HCT116 (cell line): ENCODE measurements at regions not wholly inside any gene's neighbourhood (a gene's known extent, or its start where the extent isn't known, plus 50 kb on each side); places are given as distances from the start of the nearest gene placed in this dataset.

Experiments used
- ATAC-seq: fragments of 200-7000 bp; cut with Tn5 transposase; 2 replicates; pipeline ENCODE4 v1.9.1; 2020; ENCODE audit warnings: mild to moderate bottlenecking, moderate library complexity
- BruUV-seq: library from RNA; stranded (reverse); fragments of 400-500 nt; replicated peaks from 2 replicates; lab custom pipeline; 2021; lab: Mats Ljungman, UMichigan
- CTCF ChIA-PET: fragments of 300-600 bp; sonication (Branson Sonifier 250); formaldehyde crosslinking; loops from one replicate; lab custom pipeline; 2021; ENCODE audit warnings: antibody characterized with exemption; lab: Charles Lee
- POLR2A ChIA-PET: fragments of 300-600, 350-600 bp; sonication (Branson Sonifier 250); formaldehyde crosslinking; loops from one replicate; lab custom pipeline; 2021; ENCODE audit warnings: antibody characterized with exemption; lab: Charles Lee
- RAD21 ChIA-PET, 2 experiments: fragments of 300-600 bp; sonication (Branson Sonifier 250); formaldehyde crosslinking; loops; one replicate each; lab custom pipeline; 2023; ENCODE audit warnings: low total read pairs in 2 of 2; ENCODE audit not compliant: uncharacterized antibody in 2 of 2, unreplicated experiment in 2 of 2, low non-redundant PET in 1 of 2; lab: Charles Lee
- DNase-seq: peaks from one replicate; pipeline ENCODE4 v3.0.0-alpha.2; 2010; ENCODE audit warnings: low read depth, low spot score
- H2AFZ ChIP-seq: fragments of 200-600 bp; shearing (Covaris generic), sonication (generic); 2 replicates; pipeline ENCODE4 v1.6.1; 2017; ENCODE audit warnings: low read depth, mixed run types, mixed read lengths, antibody characterized with exemption, low read length; ENCODE audit not compliant: poor library complexity, severe bottlenecking
- H3K27ac ChIP-seq: 2 replicates; pipeline ENCODE4 v1.5.1; 2012; ENCODE audit warnings: low read depth, low read length
- H3K27me3 ChIP-seq: fragments of 200-600 bp; sonication (generic); 2 replicates; pipeline ENCODE4 v1.6.1; 2016; ENCODE audit warnings: mixed run types, low read length, mixed read lengths; ENCODE audit not compliant: insufficient read depth
- H3K36me3 ChIP-seq, 2 experiments: fragments of 200-500 bp in 1 of 2; fragments of 200-600 bp in 1 of 2; sonication (Bioruptor generic) in 1 of 2; sonication (generic) in 1 of 2; 2 replicates each; pipeline versions ENCODE4 v1.5.1 to v1.6.1; 2014 to 2016; ENCODE audit warnings: low read length in 2 of 2, inconsistent platforms in 1 of 2, mixed read lengths in 1 of 2, mixed run types in 1 of 2; ENCODE audit not compliant: insufficient read depth in 2 of 2, control insufficient read depth in 1 of 2
- H3K4me1 ChIP-seq, 2 experiments: fragments of 200-600 bp in 1 of 2; sonication (generic) in 1 of 2; 2 replicates each; pipeline versions ENCODE4 v1.5.1 to v1.6.1; 2012 to 2017; ENCODE audit warnings: low read length in 2 of 2, inconsistent platforms in 1 of 2, mild to moderate bottlenecking in 1 of 2, mixed read lengths in 1 of 2, mixed run types in 1 of 2, moderate library complexity in 1 of 2; ENCODE audit not compliant: insufficient read depth in 2 of 2, control insufficient read depth in 1 of 2
- H3K4me2 ChIP-seq: fragments of 200-600 bp; sonication (generic); 2 replicates; pipeline ENCODE4 v1.6.1; 2017; ENCODE audit warnings: mixed run types, low read length, mixed read lengths
- H3K4me3 ChIP-seq, 2 experiments: fragments of 200-600 bp in 1 of 2; sonication (generic) in 1 of 2; replicated peaks in 1 of 2; 2 replicates each; pipeline ENCODE4 v1.5.1; 2011 to 2016; ENCODE audit warnings: low read length in 2 of 2, control low read depth in 1 of 2, low read depth in 1 of 2, mild to moderate bottlenecking in 1 of 2, mixed read lengths in 1 of 2, mixed run types in 1 of 2
- H3K79me2 ChIP-seq: fragments of 200-600 bp; sonication (generic); 2 replicates; pipeline ENCODE4 v1.6.1; 2017; ENCODE audit warnings: mild to moderate bottlenecking, mixed run types, low read length, moderate library complexity, mixed read lengths; ENCODE audit not compliant: insufficient read depth
- H3K9ac ChIP-seq: fragments of 200-600 bp; sonication (generic); 2 replicates; pipeline ENCODE4 v1.6.1; 2016; ENCODE audit warnings: low read length, mixed read lengths
- H3K9me2 ChIP-seq: fragments of 200-600 bp; sonication (generic), shearing (Covaris generic); 2 replicates; pipeline ENCODE4 v1.6.1; 2017; ENCODE audit warnings: mixed run types, mild to moderate bottlenecking, moderate library complexity; ENCODE audit not compliant: insufficient read depth
- H3K9me3 ChIP-seq, 2 experiments: fragments of 200-500 bp in 1 of 2; fragments of 200-600 bp in 1 of 2; sonication (Bioruptor generic) in 1 of 2; sonication (generic) in 1 of 2; 2 replicates each; pipeline ENCODE4 v1.6.1; 2014 to 2017; ENCODE audit warnings: low read length in 2 of 2, mixed read lengths in 2 of 2, inconsistent platforms in 1 of 2, low read depth in 1 of 2, mild to moderate bottlenecking in 1 of 2, mixed run types in 1 of 2, moderate library complexity in 1 of 2; ENCODE audit not compliant: control insufficient read depth in 1 of 2, insufficient read depth in 1 of 2
- H4K20me1 ChIP-seq: fragments of 200-600 bp; sonication (generic), shearing (Covaris generic); 2 replicates; pipeline ENCODE4 v1.6.1; 2017; ENCODE audit warnings: mixed run types, mild to moderate bottlenecking, moderate library complexity; ENCODE audit not compliant: insufficient read depth
- CBX3 ChIP-seq: IDR thresholded peaks from 2 replicates; pipeline ENCODE4 v1.6.1; 2012; ENCODE audit warnings: low read depth
- EGR1 ChIP-seq: IDR thresholded peaks from 2 replicates; pipeline ENCODE4 v1.6.1; 2012; ENCODE audit warnings: low read depth
- JUND ChIP-seq: IDR thresholded peaks from 2 replicates; pipeline ENCODE4 v1.6.1; 2012
- MAX ChIP-seq: IDR thresholded peaks from 2 replicates; pipeline ENCODE4 v1.6.1; 2012
- POLR2AphosphoS5 ChIP-seq: IDR thresholded peaks from 2 replicates; pipeline ENCODE4 v1.6.1; 2011; ENCODE audit warnings: mild to moderate bottlenecking, low read depth, low read length, moderate library complexity
- SIN3A ChIP-seq: IDR thresholded peaks from 2 replicates; pipeline ENCODE4 v1.6.1; 2012; ENCODE audit warnings: low read depth
- SP1 ChIP-seq: IDR thresholded peaks from 2 replicates; pipeline ENCODE4 v1.6.1; 2012; ENCODE audit warnings: low read depth
- SRF ChIP-seq: IDR thresholded peaks from 2 replicates; pipeline ENCODE4 v1.6.1; 2012; ENCODE audit warnings: low read depth
- YY1 ChIP-seq: IDR thresholded peaks from 2 replicates; pipeline ENCODE4 v1.6.1; 2011; ENCODE audit warnings: low read length, low read depth, moderate library complexity, mild to moderate bottlenecking; ENCODE audit not compliant: insufficient replicate concordance; ENCODE audit errors: extremely low read depth
- ZFX ChIP-seq: fragments of 450-650 bp; IDR thresholded peaks from 2 replicates; pipeline ENCODE4 v1.6.1; 2017
- ZNF274 ChIP-seq: fragments of 200-500 bp; sonication (Bioruptor generic); IDR thresholded peaks from 2 replicates; pipeline ENCODE4 v1.6.1; 2014; ENCODE audit warnings: mild to moderate bottlenecking, low read depth, low read length, inconsistent platforms
- intact Hi-C: fragments of 100-400 bp; cut with micrococcal nuclease; formaldehyde crosslinking; loops from 2 replicates; pipeline ENCODE4 v1.10.0; 2022
- TF ChIP-seq, protein P1 (sequence below), 3 experiments: fragments of 200-600 bp in 1 of 3; sonication (generic) in 1 of 3; IDR thresholded peaks in 2 of 3; conservative IDR thresholded peaks in 1 of 3; 2 replicates each; pipeline ENCODE4 v1.5.1; 2012 to 2017; ENCODE audit warnings: low read depth in 2 of 3, low read length in 2 of 3, antibody characterized with exemption in 1 of 3, borderline replicate concordance in 1 of 3, control low read depth in 1 of 3, mild to moderate bottlenecking in 1 of 3, mixed read lengths in 1 of 3, mixed run types in 1 of 3, moderate library complexity in 1 of 3; ENCODE audit not compliant: insufficient read depth in 1 of 3
- TF ChIP-seq, protein P2 (sequence below): IDR thresholded peaks from 2 replicates; pipeline ENCODE4 v1.6.1; 2012; ENCODE audit warnings: low read depth

- Histone ChIP-seq H3K36me3 (no peaks in the 10 kb centered on the region), H3K9me3 (peaks cover 7 to 20% of the 10 kb centered on the region in 2 experiments; a peak in 2 of 4 replicates), H3K27me3 (no peaks in the 10 kb centered on the region), H3K79me2 (no peaks in the 10 kb centered on the region), H3K4me3 (no peak overlapping the region), H3K9ac (no peak overlapping the region), H3K9me2 (no peaks in the 10 kb centered on the region), H2AFZ (no peak overlapping the region), H3K4me1 (no peaks in the 10 kb centered on the region), H3K4me2 (no peak overlapping the region)
- intact Hi-C loops: no loop called here
- no TSS peak for BruUV-seq
- CTCF ChIA-PET: no interaction called here
- RAD21 ChIA-PET: no interaction called here
- ATAC-seq (no peak), DNase-seq (no peak)
- POLR2A ChIA-PET: no interaction called here
- no peak for TF ChIP-seq CBX3
- TF ChIP-seq YY1: no peak
- no peak for TF ChIP-seq JUND
- no peak for TF ChIP-seq SRF
- no peak for TF ChIP-seq EGR1
- TF ChIP-seq ZNF274: no peak
- no peak for TF ChIP-seq ZFX
- no peak for TF ChIP-seq SP1
- TF ChIP-seq MAX: no peak
- TF ChIP-seq, all 23 proteins: peak for 0
- Histone ChIP-seq H3K27ac (no peak overlapping the region), H4K20me1 (no peaks in the 10 kb centered on the region)
Observed at GRCh38 chr14:85038526-85039352, 491.2 kb upstream of the FLRT2 start.

GRCh38 chr14:85039353-85039626 lies 490.7 kb upstream of the FLRT2 start:
- intact Hi-C loops: no loop called here
- Histone ChIP-seq H3K36me3 (no peaks in the 10 kb centered on the region), H3K9ac (no peak overlapping the region), H2AFZ (no peak overlapping the region), H3K27me3 (no peaks in the 10 kb centered on the region), H3K4me1 (no peaks in the 10 kb centered on the region), H3K4me3 (no peak overlapping the region), H3K79me2 (no peaks in the 10 kb centered on the region), H3K9me3 (peaks cover 7 to 20% of the 10 kb centered on the region in 2 experiments; a peak in 2 of 4 replicates), H4K20me1 (no peaks in the 10 kb centered on the region), H3K9me2 (no peaks in the 10 kb centered on the region), H3K4me2 (no peak overlapping the region), H3K27ac (no peak overlapping the region)
- POLR2A ChIA-PET: no interaction called here
- ATAC-seq: no peak
- no TSS peak for BruUV-seq
- CTCF ChIA-PET: no interaction called here
- no peak for DNase-seq
- RAD21 ChIA-PET: no interaction called here
- TF ChIP-seq MAX (no peak), SIN3A (no peak), POLR2AphosphoS5 (no peak), CBX3 (no peak), EGR1 (no peak), ZNF274 (no peak), SP1 (no peak)
- TF ChIP-seq, protein P1, sequence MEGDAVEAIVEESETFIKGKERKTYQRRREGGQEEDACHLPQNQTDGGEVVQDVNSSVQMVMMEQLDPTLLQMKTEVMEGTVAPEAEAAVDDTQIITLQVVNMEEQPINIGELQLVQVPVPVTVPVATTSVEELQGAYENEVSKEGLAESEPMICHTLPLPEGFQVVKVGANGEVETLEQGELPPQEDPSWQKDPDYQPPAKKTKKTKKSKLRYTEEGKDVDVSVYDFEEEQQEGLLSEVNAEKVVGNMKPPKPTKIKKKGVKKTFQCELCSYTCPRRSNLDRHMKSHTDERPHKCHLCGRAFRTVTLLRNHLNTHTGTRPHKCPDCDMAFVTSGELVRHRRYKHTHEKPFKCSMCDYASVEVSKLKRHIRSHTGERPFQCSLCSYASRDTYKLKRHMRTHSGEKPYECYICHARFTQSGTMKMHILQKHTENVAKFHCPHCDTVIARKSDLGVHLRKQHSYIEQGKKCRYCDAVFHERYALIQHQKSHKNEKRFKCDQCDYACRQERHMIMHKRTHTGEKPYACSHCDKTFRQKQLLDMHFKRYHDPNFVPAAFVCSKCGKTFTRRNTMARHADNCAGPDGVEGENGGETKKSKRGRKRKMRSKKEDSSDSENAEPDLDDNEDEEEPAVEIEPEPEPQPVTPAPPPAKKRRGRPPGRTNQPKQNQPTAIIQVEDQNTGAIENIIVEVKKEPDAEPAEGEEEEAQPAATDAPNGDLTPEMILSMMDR (IDR thresholded peaks at IDR 0.05 in 2 of 3, conservative IDR thresholded peaks at IDR 0.05 in 1 of 3; ENCODE audit: borderline replicate concordance in 1 of 3, insufficient read depth in 1 of 3, low read depth in 2 of 3, low read length in 2 of 3): no peak
- TF ChIP-seq, protein P2, sequence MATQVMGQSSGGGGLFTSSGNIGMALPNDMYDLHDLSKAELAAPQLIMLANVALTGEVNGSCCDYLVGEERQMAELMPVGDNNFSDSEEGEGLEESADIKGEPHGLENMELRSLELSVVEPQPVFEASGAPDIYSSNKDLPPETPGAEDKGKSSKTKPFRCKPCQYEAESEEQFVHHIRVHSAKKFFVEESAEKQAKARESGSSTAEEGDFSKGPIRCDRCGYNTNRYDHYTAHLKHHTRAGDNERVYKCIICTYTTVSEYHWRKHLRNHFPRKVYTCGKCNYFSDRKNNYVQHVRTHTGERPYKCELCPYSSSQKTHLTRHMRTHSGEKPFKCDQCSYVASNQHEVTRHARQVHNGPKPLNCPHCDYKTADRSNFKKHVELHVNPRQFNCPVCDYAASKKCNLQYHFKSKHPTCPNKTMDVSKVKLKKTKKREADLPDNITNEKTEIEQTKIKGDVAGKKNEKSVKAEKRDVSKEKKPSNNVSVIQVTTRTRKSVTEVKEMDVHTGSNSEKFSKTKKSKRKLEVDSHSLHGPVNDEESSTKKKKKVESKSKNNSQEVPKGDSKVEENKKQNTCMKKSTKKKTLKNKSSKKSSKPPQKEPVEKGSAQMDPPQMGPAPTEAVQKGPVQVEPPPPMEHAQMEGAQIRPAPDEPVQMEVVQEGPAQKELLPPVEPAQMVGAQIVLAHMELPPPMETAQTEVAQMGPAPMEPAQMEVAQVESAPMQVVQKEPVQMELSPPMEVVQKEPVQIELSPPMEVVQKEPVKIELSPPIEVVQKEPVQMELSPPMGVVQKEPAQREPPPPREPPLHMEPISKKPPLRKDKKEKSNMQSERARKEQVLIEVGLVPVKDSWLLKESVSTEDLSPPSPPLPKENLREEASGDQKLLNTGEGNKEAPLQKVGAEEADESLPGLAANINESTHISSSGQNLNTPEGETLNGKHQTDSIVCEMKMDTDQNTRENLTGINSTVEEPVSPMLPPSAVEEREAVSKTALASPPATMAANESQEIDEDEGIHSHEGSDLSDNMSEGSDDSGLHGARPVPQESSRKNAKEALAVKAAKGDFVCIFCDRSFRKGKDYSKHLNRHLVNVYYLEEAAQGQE: no peak
